ENCODE measurements at regions not wholly inside any gene's neighbourhood (a gene's known extent, or its start where the extent isn't known, plus 50 kb on each side); places are given as distances from the start of the nearest gene placed in this dataset.
"Not testable (repeated sequence)": the region's sequence is repeated elsewhere in the genome, so short reads cannot be mapped to it uniquely, and the experiment has no call there.

GRCh38 chr4:33802578-33802977 lies 2441.7 kb downstream of the ARAP2 start:
- DNase-seq: no peak

GRCh38 chr4:33825685-33826084 lies 2418.6 kb downstream of the ARAP2 start:
- no peak for DNase-seq

GRCh38 chr4:33829356-33829755 lies 2415.0 kb downstream of the ARAP2 start:
- DNase-seq: not testable (repeated sequence)

- DNase-seq: no peak
Observed at GRCh38 chr4:33831442-33832066, 2412.8 kb downstream of the ARAP2 start.

GRCh38 chr4:33835764-33836163 lies 2408.6 kb downstream of the ARAP2 start:
- DNase-seq: not testable (repeated sequence)

GRCh38 chr4:33837043-33837838 lies 2407.1 kb downstream of the ARAP2 start:
- no peak for DNase-seq

GRCh38 chr4:33841120-33841519 lies 2403.2 kb downstream of the ARAP2 start:
- no peak for DNase-seq

GRCh38 chr4:33850371-33850902 lies 2393.9 kb downstream of the ARAP2 start:
- DNase-seq: no peak

- DNase-seq: not testable (repeated sequence)
Observed at GRCh38 chr4:33853670-33854069, 2390.6 kb downstream of the ARAP2 start.

GRCh38 chr4:33864290-33864859 lies 2379.9 kb downstream of the ARAP2 start:
- no peak for DNase-seq

- DNase-seq: no peak
Observed at GRCh38 chr4:33873791-33874190, 2370.5 kb downstream of the ARAP2 start.

GRCh38 chr4:33878710-33879109 lies 2365.6 kb downstream of the ARAP2 start:
- no peak for DNase-seq

GRCh38 chr4:33881176-33881575 lies 2363.1 kb downstream of the ARAP2 start:
- DNase-seq: no peak

GRCh38 chr4:33882246-33882990 lies 2361.9 kb downstream of the ARAP2 start:
- no peak for DNase-seq

- DNase-seq: no peak
Observed at GRCh38 chr4:33883111-33883510, 2361.2 kb downstream of the ARAP2 start.

GRCh38 chr4:33886356-33886755 lies 2358.0 kb downstream of the ARAP2 start:
- DNase-seq: no peak

GRCh38 chr4:33890841-33891240 lies 2353.5 kb downstream of the ARAP2 start:
- no peak for DNase-seq

GRCh38 chr4:33911959-33912358 lies 2332.4 kb downstream of the ARAP2 start:
- no peak for DNase-seq

- no peak for DNase-seq
Observed at GRCh38 chr4:33914386-33914785, 2329.9 kb downstream of the ARAP2 start.

- DNase-seq: no peak
Observed at GRCh38 chr4:33923469-33923868, 2320.8 kb downstream of the ARAP2 start.

- no peak for DNase-seq
Observed at GRCh38 chr4:33924239-33924638, 2320.1 kb downstream of the ARAP2 start.

GRCh38 chr4:33924811-33925210 lies 2319.5 kb downstream of the ARAP2 start:
- no peak for DNase-seq

- no peak for DNase-seq
Observed at GRCh38 chr4:33930497-33930896, 2313.8 kb downstream of the ARAP2 start.

Data from activated CD4-positive, CD25-positive, alpha-beta regulatory T cell (primary cell).